ENCODE measurements at regions not wholly inside any gene's neighbourhood (a gene's known extent, or its start where the extent isn't known, plus 50 kb on each side); places are given as distances from the start of the nearest gene placed in this dataset.

DNA sequence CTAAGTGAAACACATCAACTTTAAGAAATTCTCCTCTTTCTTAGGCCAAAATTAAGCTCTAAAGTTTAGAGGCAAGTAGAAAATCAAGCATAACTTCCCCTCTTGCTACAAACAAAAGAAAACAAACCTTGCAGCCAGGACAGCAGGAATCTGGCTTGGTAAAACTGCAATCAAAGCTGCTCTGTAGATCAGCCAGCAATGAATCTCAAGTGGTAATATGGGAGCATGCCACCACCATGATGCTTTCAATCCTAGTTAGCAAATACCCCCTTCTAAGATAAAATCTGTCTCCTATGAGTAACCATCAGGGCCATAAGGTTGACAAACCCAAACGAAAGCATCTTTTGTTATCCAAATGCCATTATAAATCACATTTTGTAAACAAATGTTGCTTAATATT is 208.3 kb upstream of the PLSCR5 start:
- no peak for TF ChIP-seq CTCF (IDR thresholded peaks at IDR 0.05)
- no peak for ATAC-seq
- Histone ChIP-seq H3K27me3 (peaks cover 0 to 5% (median 0%) of the 10 kb centered on the region in 4 donors), H3K27ac (no peak overlapping the region), H3K9me3 (no peaks in the 10 kb centered on the region), H3K4me3 (no peak overlapping the region), H3K36me3 (no peaks in the 10 kb centered on the region), H3K4me1 (no peaks in the 10 kb centered on the region)
- no peak for DNase-seq
- WGBS, 2 donors, result 16 to 21% methylated on average over 1 of the region's 1 CpG
- intact Hi-C loops (cut with DNase I), result no loop called here
- no peak for FAIRE-seq

DNA sequence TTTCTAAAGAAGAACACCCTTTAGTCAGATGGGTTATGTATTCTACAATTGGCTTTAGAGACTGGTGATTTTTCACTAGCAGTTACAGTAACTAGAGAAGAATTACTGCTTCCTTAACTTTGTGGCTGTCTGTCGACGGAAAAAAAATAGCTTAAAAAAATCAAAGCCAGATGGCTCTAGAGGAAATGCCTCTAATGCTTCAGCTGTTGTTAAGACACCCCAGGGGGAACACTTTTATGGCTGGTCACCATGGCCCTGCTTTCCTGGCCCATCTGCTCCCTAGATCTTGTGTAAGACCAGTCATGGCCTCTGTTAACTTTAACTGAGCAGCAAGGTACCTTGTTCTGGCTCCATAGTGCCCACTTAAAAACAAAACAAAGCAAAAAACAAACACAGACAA is 198.6 kb upstream of the PLSCR5 start:
- no peak for TF ChIP-seq CTCF (IDR thresholded peaks at IDR 0.05)
- H3K27me3 ChIP-seq, result no peaks in the 10 kb centered on the region
- FAIRE-seq (no peak), DNase-seq (no peak), ATAC-seq (no peak)
- no peaks in the 10 kb centered on the region for H3K4me1 ChIP-seq
- intact Hi-C loops (cut with DNase I), result no loop called here
- H3K27ac ChIP-seq, result no peak overlapping the region
- H3K9me3 ChIP-seq, result no peaks in the 10 kb centered on the region
- no peaks in the 10 kb centered on the region for H3K36me3 ChIP-seq
- 82 to 87% methylated on average over 2 of the region's 2 CpGs for WGBS, 2 donors
- no peak overlapping the region for H3K4me3 ChIP-seq

DNA sequence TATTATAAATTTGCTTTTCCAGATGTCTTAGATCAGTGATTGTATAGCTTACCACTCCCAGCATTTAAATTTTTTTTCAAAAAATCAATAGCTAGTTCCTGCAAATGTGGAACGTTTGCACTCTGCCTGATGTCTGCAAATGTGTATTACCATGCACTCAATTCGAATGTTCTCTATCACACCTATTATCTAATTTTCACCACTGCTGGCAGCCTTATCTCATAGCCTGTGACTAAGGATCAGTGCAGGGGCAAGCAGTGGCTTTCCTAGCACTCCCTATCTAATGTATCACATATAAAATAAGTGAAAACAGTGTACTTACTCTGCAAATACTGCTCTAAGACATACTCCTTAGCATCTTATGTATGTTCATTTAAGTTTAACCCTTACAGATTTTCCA is 196.3 kb upstream of the PLSCR5 start:
- FAIRE-seq, result no peak
- no peaks in the 10 kb centered on the region for H3K27me3 ChIP-seq
- intact Hi-C loops (cut with DNase I), result no loop called here
- no peaks in the 10 kb centered on the region for H3K9me3 ChIP-seq
- no peak for TF ChIP-seq CTCF (IDR thresholded peaks at IDR 0.05)
- no peaks in the 10 kb centered on the region for H3K36me3 ChIP-seq
- H3K4me1 ChIP-seq, result no peaks in the 10 kb centered on the region
- no peak overlapping the region for H3K27ac ChIP-seq
- 9 to 12% methylated on average over 2 of the region's 2 CpGs for WGBS, 2 donors
- DNase-seq, result no peak
- no peak for ATAC-seq
- H3K4me3 ChIP-seq, result no peak overlapping the region

DNA sequence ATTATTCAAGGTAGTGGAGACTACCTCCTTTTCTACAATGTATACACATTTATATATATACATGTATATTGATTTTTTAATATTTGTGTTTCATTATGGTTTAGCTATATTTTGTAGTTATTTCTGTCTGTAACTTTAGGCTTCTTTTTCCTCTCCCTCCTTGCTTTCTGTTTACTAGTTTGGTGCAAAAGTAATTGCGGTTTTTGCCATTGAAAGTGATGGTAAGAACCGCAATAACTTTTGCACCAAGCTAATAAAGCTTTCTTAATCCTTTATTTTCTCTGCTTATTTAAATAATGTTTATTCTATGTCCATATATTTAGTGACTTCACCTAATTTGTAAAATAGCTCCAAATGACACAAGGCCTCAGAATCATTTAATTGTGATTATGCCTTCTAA is 195.3 kb upstream of the PLSCR5 start:
- Histone ChIP-seq H3K4me3 (no peak overlapping the region), H3K4me1 (no peaks in the 10 kb centered on the region), H3K9me3 (no peaks in the 10 kb centered on the region), H3K27me3 (no peaks in the 10 kb centered on the region), H3K27ac (no peak overlapping the region), H3K36me3 (no peaks in the 10 kb centered on the region)
- intact Hi-C loops (cut with DNase I), result no loop called here
- 40 to 48% methylated on average over 2 of the region's 2 CpGs for WGBS, 2 donors
- DNase-seq, result no peak
- no peak for ATAC-seq
- FAIRE-seq, result no peak
- no peak for TF ChIP-seq CTCF (IDR thresholded peaks at IDR 0.05)

DNA sequence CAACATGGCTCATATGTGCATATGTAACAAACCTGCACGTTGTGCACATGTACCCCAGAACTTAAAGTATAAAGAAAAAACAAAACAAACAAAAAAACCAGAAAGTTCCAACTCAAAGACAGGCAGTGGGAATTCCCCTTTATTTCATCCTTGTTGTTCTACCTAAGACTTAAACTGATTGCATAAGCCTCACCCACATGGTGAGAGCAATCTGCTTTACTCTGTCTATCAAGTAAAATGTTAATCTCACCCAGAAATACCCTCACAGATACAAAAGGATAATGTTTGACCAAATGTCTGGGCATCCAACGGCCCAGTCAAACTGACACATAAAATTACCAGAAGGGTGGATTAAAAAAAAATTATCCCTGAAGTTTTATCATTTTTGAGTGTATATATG is 190.9 kb upstream of the PLSCR5 start:
- FAIRE-seq (no peak), DNase-seq (no peak), ATAC-seq (no peak)
- intact Hi-C loops (cut with DNase I), result no loop called here
- no peaks in the 10 kb centered on the region for H3K36me3 ChIP-seq
- no peaks in the 10 kb centered on the region for H3K4me1 ChIP-seq
- H3K9me3 ChIP-seq, result no peaks in the 10 kb centered on the region
- H3K27ac ChIP-seq, result no peak overlapping the region
- no peak for TF ChIP-seq CTCF (IDR thresholded peaks at IDR 0.05)
- H3K27me3 ChIP-seq, result no peaks in the 10 kb centered on the region
- H3K4me3 ChIP-seq, result no peak overlapping the region
- 36 to 48% methylated on average over 2 of the region's 2 CpGs for WGBS, 2 donors
